Adrenal gland (tissue), 9 donors: ENCODE measurements at regions not wholly inside any gene's neighbourhood (a gene's known extent, or its start where the extent isn't known, plus 50 kb on each side); places are given as distances from the start of the nearest gene placed in this dataset.

ENCODE experiments used
- DNase-seq, 7 donors: peaks; one replicate each; pipeline ENCODE4 v3.0.0-alpha.2; 2019 to 2020
- H3K27ac ChIP-seq, 5 donors: fragments of 200-600 bp; sonication (generic) in 4 of 5; 1 replicate in 3 of 5; 2 replicates in 2 of 5; pipeline versions ENCODE4 v1.5.1 to v1.8.0; 2016 to 2020; ENCODE audit warnings: mild to moderate bottlenecking in 1 of 5
- H3K27me3 ChIP-seq: fragments of 200-600 bp; 2 replicates; pipeline ENCODE4 v1.8.0; 2021
- H3K36me3 ChIP-seq, 2 donors: fragments of 200-600 bp; replicated peaks in 1 of 2; 1 replicate in 1 of 2; 2 replicates in 1 of 2; pipeline versions ENCODE4 v1.5.1 to v1.8.0; 2018 to 2022
- H3K4me1 ChIP-seq, 2 donors: fragments of 200-600 bp; replicated peaks in 1 of 2; 1 replicate in 1 of 2; 2 replicates in 1 of 2; pipeline versions ENCODE4 v1.5.1 to v1.8.0; 2018 to 2021
- H3K4me3 ChIP-seq, 4 donors: fragments of 200-600 bp; sonication (generic) in 3 of 4; one replicate each; pipeline ENCODE4 v1.5.1; 2016 to 2018
- H3K9me3 ChIP-seq, 3 donors: fragments of 200-600 bp; sonication (generic) in 1 of 3; replicated peaks in 1 of 3; 1 replicate in 2 of 3; 2 replicates in 1 of 3; pipeline versions ENCODE4 v1.5.1 to v1.8.0; 2016 to 2021
- POLR2A ChIP-seq, 2 donors: fragments of 450-650 bp; IDR thresholded peaks; one replicate each; pipeline ENCODE4 v1.6.1; 2017; ENCODE audit warnings: antibody characterized with exemption in 2 of 2, mild to moderate bottlenecking in 2 of 2, moderate library complexity in 1 of 2
- WGBS, 4 donors: extraction: QIAGEN DNeasy Blood & Tissue Kit in 2 of 4; methylation state at CpG; one replicate each; pipeline versions ENCODE4 v1.1.5 to v1.1.7; 2013 to 2017; 5-methylcytosine and 5-hydroxymethylcytosine counted together
- intact Hi-C, 2 donors: fragments of 100-400 bp; cut with DNase I; formaldehyde crosslinking; loops; one replicate each; pipeline versions ENCODE4 v1.14.1 to v1.15.0; 2022 to 2023
- TF ChIP-seq, protein P1 (sequence below), 6 experiments: fragments of 450-650 bp in 4 of 6; fragments of 200-600 bp in 2 of 6; sonication (generic) in 1 of 6; IDR thresholded peaks; 1 replicate in 5 of 6; 2 replicates in 1 of 6; pipeline versions ENCODE4 v1.5.1 to v1.8.0; 2016 to 2021; ENCODE audit warnings: antibody characterized with exemption in 6 of 6, mild to moderate bottlenecking in 2 of 6, moderate library complexity in 1 of 6
- donor health status: healthy with polysubstance abuse.
- donor health status: Bipolar disorder and iron deficiency.
- donor health status: DM: yes; HTN: yes; CAD: no.
- donor health status: DM: no; HTN: no; CAD: no.
- donor health status: DM: no; HTN: no; CAD: no.

DNA sequence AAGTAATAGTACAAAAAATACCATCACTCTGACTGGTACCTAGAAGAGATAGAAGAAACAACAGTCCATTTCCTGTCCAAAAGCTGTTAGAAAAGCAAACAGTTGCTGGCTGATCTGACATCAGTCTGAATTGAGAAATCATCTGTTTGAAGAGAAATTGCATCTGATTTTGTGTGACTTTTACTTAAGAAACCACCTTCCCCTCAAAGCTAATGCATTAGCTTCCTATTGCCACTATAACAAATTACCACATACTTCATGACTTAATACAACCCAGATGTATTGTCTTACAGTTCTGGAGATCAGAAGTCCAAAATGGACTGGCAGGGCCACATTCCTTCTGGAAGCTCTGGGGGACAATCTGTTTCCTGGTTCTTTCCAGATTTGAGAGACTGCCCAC lies 385.9 kb upstream of the TLE4 start:
- no peaks in the 10 kb centered on the region for H3K9me3 ChIP-seq
- H3K36me3 ChIP-seq = no peaks in the 10 kb centered on the region
- no peak overlapping the region for H3K27ac ChIP-seq
- H3K4me1 ChIP-seq = no peaks in the 10 kb centered on the region
- TF ChIP-seq, protein P1, sequence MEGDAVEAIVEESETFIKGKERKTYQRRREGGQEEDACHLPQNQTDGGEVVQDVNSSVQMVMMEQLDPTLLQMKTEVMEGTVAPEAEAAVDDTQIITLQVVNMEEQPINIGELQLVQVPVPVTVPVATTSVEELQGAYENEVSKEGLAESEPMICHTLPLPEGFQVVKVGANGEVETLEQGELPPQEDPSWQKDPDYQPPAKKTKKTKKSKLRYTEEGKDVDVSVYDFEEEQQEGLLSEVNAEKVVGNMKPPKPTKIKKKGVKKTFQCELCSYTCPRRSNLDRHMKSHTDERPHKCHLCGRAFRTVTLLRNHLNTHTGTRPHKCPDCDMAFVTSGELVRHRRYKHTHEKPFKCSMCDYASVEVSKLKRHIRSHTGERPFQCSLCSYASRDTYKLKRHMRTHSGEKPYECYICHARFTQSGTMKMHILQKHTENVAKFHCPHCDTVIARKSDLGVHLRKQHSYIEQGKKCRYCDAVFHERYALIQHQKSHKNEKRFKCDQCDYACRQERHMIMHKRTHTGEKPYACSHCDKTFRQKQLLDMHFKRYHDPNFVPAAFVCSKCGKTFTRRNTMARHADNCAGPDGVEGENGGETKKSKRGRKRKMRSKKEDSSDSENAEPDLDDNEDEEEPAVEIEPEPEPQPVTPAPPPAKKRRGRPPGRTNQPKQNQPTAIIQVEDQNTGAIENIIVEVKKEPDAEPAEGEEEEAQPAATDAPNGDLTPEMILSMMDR (IDR thresholded peaks at IDR 0.05) = no peak
- TF ChIP-seq POLR2A (IDR thresholded peaks at IDR 0.05) = no peak
- no peaks in the 10 kb centered on the region for H3K27me3 ChIP-seq
- DNase-seq = no peak
- H3K4me3 ChIP-seq = no peak overlapping the region
- intact Hi-C loops = no loop called here

DNA sequence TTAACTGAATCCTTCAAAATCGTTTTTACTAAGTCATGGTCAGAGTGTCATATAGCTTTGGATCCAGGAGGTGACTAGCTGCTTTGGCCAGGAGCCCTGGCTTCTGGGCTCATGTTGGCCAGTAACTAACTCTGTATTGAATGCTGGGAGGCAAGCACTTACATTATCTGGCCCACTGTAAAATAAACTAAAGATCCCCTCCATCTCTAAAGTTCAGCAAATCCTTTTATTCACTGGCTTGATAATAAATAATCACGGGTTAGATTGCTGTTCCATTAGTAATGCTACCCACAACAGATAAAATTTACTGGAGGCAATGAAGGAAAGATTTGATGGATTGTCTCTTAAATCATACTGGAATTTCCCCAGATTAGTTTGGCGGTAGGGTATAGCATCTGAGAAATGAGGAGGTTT lies 382.2 kb upstream of the TLE4 start:
- intact Hi-C loops = no loop called here
- DNase-seq = no peak
- no peak for TF ChIP-seq POLR2A (IDR thresholded peaks at IDR 0.05)
- TF ChIP-seq, protein P1 (IDR thresholded peaks at IDR 0.05) = no peak
- H3K9me3 ChIP-seq = no peaks in the 10 kb centered on the region
- H3K36me3 ChIP-seq = no peaks in the 10 kb centered on the region
- no peaks in the 10 kb centered on the region for H3K4me1 ChIP-seq
- H3K27me3 ChIP-seq = no peaks in the 10 kb centered on the region
- no peak overlapping the region for H3K4me3 ChIP-seq
- WGBS, 4 donors = 34 to 39% (median 38%) methylated on average over 3 of the region's 3 CpGs
- H3K27ac ChIP-seq = no peak overlapping the region

DNA sequence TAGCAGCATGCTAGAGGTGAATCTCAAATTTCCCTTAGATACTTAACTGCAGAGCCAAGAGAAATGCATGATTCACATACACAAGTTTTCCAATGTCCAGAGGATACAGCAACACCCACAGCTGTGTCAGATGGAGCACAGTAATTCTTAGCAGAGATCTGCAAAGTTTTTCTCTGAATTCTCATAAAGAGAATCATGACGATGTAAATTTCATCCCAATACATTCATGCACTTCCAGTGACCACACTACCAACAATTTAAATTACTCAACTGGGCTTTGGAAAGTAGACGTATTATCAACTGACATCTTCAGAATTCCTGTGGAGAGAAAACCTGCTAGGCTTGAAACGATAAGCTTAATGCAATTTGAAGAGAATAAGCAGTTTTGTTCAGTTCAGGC lies 378.8 kb upstream of the TLE4 start:
- no peak for TF ChIP-seq POLR2A (IDR thresholded peaks at IDR 0.05)
- TF ChIP-seq, protein P1 (IDR thresholded peaks at IDR 0.05) = no peak
- no peaks in the 10 kb centered on the region for H3K36me3 ChIP-seq

DNA sequence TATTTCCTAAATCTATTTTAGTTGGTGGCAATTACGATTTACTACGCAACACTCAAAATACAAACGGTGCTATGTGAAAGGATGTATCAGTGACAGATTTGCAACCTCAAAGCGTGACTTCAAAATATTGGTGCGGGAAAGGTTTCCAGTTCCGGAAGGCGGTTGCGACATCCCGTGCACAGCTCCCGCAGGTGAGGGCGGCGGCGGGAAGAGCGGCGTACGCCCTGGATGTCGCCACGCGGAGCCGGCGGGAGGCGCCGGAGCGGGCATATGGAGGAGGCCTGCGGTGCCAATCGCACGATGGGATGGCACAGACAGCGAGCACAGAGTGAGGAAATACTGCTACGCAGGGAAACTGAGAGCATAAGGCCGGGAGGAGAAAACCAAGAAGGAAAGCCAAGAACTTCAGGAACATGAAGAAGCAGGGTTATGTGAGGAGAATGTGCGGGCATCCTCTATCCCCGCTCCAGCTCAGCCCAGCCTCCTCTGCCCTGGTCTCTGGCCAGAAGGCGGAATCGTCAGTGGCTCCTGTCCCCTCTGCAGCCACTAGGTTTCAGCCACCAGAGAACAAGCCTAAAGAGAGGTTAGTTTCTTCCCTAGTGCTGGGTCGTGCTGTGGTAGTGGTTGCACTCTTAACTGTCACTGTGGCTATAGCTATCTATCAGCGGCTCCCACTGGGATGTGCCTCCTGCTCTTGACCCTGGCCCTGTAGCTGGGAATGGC lies 378.1 kb upstream of the TLE4 start:
- no peak for TF ChIP-seq POLR2A (IDR thresholded peaks at IDR 0.05)
- TF ChIP-seq, protein P1 (IDR thresholded peaks at IDR 0.05) = no peak
- DNase-seq = no peak

More for the DNA sequence above, 378.8 kb upstream of the TLE4 start:
- 76 to 84% (median 78%) methylated on average over 3 of the region's 3 CpGs for WGBS, 4 donors
- Histone ChIP-seq H3K9me3 (no peaks in the 10 kb centered on the region), H3K4me3 (no peak overlapping the region), H3K4me1 (no peaks in the 10 kb centered on the region), H3K27ac (no peak overlapping the region), H3K27me3 (no peaks in the 10 kb centered on the region)
- no peak for DNase-seq
- intact Hi-C loops = no loop called here

More for the DNA sequence above, 378.1 kb upstream of the TLE4 start:
- H3K36me3 ChIP-seq = no peaks in the 10 kb centered on the region
- no peaks in the 10 kb centered on the region for H3K4me1 ChIP-seq
- H3K27me3 ChIP-seq = no peaks in the 10 kb centered on the region
- whole genome bisulfite sequencing, 4 donors = 88 to 93% (median 91%) methylated on average over 35 to 36 of the region's 36 CpGs
- no peak overlapping the region for H3K4me3 ChIP-seq
- H3K9me3 ChIP-seq = no peaks in the 10 kb centered on the region
- intact Hi-C loops = no loop called here
- no peak overlapping the region for H3K27ac ChIP-seq
